Epithelial cell of esophagus (primary cell): ENCODE measurements at regions not wholly inside any gene's neighbourhood (a gene's known extent, or its start where the extent isn't known, plus 50 kb on each side); places are given as distances from the start of the nearest gene placed in this dataset.
A peak's percentile ranks its signal among the peaks of the same experiment; 100 is the strongest.

Source experiments
- DNase-seq: peaks from one replicate; pipeline ENCODE4 v3.0.0; 2010; ENCODE audit warnings: low read depth
- H3K4me3 ChIP-seq: 2 replicates; pipeline ENCODE4 v1.5.1; 2011; ENCODE audit warnings: mild to moderate bottlenecking, low read length, control low read depth
- TF ChIP-seq, protein P1 (sequence below): IDR thresholded peaks from 2 replicates; pipeline ENCODE4 v1.5.1; 2011; ENCODE audit warnings: low read depth, mild to moderate bottlenecking, low read length, control low read depth, inconsistent platforms; ENCODE audit not compliant: insufficient read depth; ENCODE audit errors: missing control alignments

DNA sequence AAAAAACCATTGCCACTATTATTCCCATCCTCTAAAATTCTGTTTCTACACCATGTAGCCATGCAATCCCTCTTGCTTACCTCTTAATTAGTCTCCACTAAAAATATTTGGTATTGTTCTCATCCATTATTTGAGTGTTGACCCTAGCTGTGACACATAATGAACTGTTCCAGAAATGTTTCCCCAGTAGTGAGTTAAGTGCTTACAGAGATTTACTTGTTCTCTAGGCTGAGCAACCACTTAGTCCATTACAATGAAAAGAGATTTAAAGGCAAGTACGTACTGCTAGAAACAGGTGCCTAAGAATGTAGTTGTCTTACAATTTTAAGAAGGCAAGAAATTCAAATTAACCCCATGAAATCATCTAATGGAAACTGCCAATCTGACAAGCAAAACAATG, 112.7 kb upstream of the PTPN13 start:
- H3K4me3 ChIP-seq = no peak overlapping the region
- no peak for DNase-seq
- TF ChIP-seq, protein P1, sequence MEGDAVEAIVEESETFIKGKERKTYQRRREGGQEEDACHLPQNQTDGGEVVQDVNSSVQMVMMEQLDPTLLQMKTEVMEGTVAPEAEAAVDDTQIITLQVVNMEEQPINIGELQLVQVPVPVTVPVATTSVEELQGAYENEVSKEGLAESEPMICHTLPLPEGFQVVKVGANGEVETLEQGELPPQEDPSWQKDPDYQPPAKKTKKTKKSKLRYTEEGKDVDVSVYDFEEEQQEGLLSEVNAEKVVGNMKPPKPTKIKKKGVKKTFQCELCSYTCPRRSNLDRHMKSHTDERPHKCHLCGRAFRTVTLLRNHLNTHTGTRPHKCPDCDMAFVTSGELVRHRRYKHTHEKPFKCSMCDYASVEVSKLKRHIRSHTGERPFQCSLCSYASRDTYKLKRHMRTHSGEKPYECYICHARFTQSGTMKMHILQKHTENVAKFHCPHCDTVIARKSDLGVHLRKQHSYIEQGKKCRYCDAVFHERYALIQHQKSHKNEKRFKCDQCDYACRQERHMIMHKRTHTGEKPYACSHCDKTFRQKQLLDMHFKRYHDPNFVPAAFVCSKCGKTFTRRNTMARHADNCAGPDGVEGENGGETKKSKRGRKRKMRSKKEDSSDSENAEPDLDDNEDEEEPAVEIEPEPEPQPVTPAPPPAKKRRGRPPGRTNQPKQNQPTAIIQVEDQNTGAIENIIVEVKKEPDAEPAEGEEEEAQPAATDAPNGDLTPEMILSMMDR = no peak

DNA sequence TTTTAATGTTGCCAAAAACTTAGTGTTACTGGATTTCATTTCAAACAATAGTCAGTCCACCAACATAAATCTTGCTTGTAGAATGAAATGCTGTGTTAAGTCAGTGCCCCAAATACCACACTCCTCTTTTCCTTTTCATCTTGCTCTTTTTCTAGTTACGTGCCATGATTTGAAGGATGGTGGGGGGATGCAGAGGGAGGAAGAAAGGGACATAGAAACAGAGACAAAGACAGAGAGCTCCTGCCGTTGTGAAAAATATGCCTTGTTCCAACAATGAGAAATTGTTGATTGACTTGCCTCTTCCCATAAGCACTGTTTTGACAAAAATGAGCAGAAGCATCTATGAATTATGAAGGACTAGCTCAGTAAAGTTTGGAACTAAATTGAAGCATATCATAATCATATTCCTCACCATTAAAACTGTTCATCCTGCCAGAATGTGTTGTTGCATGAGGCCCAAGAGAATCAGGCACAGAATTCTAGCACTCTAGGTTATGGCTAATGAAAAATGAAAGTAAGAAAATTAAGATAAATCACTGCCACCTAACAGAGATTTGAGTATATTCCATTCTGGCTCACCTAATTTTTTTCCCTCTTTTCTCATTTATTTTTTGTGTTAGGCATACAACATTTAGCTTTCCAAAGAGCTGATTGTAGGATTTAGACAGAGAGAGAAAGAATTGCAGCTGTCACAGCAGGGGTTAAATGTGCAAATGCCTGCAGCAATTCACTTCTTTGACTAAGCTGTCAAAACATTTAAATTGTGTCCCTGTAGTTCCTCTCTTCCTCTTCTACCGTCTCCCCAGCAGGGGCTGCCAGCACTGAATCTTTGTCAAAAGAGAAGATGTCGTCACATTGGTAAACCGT, 111.6 kb upstream of the PTPN13 start:
- TF ChIP-seq, protein P1 = peak; percentile 35
- no peak for DNase-seq
- no peak overlapping the region for H3K4me3 ChIP-seq

GRCh38 chr4:86483173-86483490, 111.0 kb upstream of the PTPN13 start:
- TF ChIP-seq, protein P1 = no peak
- DNase-seq = no peak
- H3K4me3 ChIP-seq = no peak overlapping the region

DNA sequence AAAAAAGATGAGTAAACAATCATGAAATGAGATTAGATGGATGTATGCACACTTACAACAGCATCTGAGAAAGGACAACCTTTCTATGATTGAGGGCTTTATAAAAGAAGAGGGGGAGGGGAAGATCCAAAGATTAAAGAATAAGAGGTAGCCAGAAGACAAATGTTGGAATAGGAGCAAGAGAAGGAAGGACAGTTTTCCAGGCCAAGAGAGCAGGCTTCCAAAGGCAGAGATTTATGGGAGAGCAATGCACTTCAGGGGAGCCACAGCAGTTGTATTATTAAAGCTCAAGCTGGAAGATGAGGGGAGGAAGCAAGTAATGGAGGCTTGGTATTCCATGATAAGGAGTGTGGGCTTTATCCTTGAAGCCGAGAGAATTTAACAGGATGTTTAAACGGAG, 110.3 kb upstream of the PTPN13 start:
- TF ChIP-seq, protein P1 = no peak
- no peak for DNase-seq
- H3K4me3 ChIP-seq = no peak overlapping the region

- DNase-seq = no peak
- TF ChIP-seq, protein P1 = no peak
- no peak overlapping the region for H3K4me3 ChIP-seq
Measured at GRCh38 chr4:86484241-86484640, 109.9 kb upstream of the PTPN13 start.

DNA sequence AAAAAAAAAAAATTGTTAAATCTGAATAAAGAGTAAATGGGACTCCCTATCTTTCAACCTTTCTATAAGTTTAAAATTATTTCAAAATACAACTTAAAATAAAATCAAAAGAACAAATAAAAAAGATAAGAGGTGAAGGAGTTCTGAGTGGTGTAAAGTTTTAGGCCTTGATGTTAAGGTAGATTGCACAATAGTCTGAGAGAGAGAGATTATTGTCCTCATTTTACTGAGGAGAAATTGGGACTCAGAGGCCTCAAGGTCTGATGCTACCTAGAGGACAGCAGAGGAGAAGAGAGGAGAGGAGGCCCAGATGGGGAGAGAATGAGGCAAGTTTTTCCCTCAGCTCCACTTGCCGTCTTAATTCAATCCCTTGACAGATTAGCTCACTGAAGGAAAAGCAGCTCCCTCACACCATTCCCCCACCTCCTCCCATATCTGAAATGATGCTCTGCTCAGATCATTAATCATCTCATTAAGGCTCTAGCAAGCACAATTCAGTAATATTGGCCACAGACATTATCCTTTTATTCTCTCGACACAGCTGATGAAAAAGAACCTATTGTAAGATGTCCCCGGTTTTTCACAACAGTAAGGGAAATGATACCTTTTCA, 106.3 kb upstream of the PTPN13 start:
- TF ChIP-seq, protein P1 = no peak
- DNase-seq = no peak
- H3K4me3 ChIP-seq = no peak overlapping the region

- H3K4me3 ChIP-seq = no peak overlapping the region
- DNase-seq = peak; percentile 40
- TF ChIP-seq, protein P1 = no peak
Measured at GRCh38 chr4:86493460-86493859, 100.7 kb upstream of the PTPN13 start.
